K562 (cell line): ENCODE measurements at regions not wholly inside any gene's neighbourhood (a gene's known extent, or its start where the extent isn't known, plus 50 kb on each side); places are given as distances from the start of the nearest gene placed in this dataset.

Experiments used
- CBFA2T2 ChIP-seq: fragments of 450-650 bp; conservative IDR thresholded peaks from 2 replicates; pipeline ENCODE4 v1.6.1; 2017; ENCODE audit warnings: mild to moderate bottlenecking
- EP300 ChIP-seq: IDR thresholded peaks from 2 replicates; pipeline ENCODE4 v1.6.1; 2012; ENCODE audit warnings: low read length, improper control_type of control experiment
- HINFP ChIP-seq: fragments of 450-650 bp; conservative IDR thresholded peaks from 2 replicates; pipeline ENCODE4 v1.6.1; 2016; ENCODE audit warnings: missing genetic modification characterization, low read depth, mild to moderate bottlenecking, control low read depth, missing compliant biosample characterization
- MEF2D ChIP-seq: conservative IDR thresholded peaks from 2 replicates; pipeline ENCODE4 v1.6.1; 2016; ENCODE audit warnings: low read depth, missing genetic modification characterization, missing compliant biosample characterization
- MTA2 ChIP-seq: fragments of 450-650 bp; IDR thresholded peaks from 2 replicates; pipeline ENCODE4 v1.6.1; 2016; ENCODE audit warnings: low read depth
- NR4A1 ChIP-seq, 2 experiments: fragments of 250-450 bp in 1 of 2; fragments of 450-650 bp in 1 of 2; sonication (Bioruptor Pico) in 1 of 2; IDR thresholded peaks; 2 replicates each; pipeline versions ENCODE4 v1.4.0 to v1.6.1; 2016 to 2020; ENCODE audit warnings: mild to moderate bottlenecking in 2 of 2, missing compliant biosample characterization in 1 of 2, missing genetic modification characterization in 1 of 2, moderate library complexity in 1 of 2
- PHB2 ChIP-seq: fragments of 450-650 bp; IDR thresholded peaks from 2 replicates; pipeline ENCODE4 v1.6.1; 2017; ENCODE audit warnings: low read depth
- RBM17 ChIP-seq: fragments of 200-400 bp; formaldehyde crosslinking; IDR thresholded peaks from 2 replicates; pipeline ENCODE4 v1.6.1; 2017; ENCODE audit warnings: low read depth, mild to moderate bottlenecking, low read length, borderline replicate concordance
- SNIP1 ChIP-seq: fragments of 450-650 bp; IDR thresholded peaks from 2 replicates; pipeline ENCODE4 v1.7.1; 2017; ENCODE audit warnings: low read depth, mild to moderate bottlenecking
- SNRNP70 ChIP-seq: fragments of 200-400 bp; formaldehyde crosslinking; optimal IDR thresholded peaks from 2 replicates; pipeline ENCODE3; 2017; ENCODE audit warnings: low read depth, low read length
- TEAD1 ChIP-seq, 2 experiments: fragments of 450-650 bp in 1 of 2; sonication (generic) in 1 of 2; formaldehyde crosslinking; IDR thresholded peaks; 2 replicates each; pipeline versions ENCODE4 v1.4.0 to v1.8.0; 2020 to 2022; ENCODE audit warnings: mild to moderate bottlenecking in 2 of 2, missing genetic modification reagents in 1 of 2
- THRAP3 ChIP-seq: fragments of 450-650 bp; IDR thresholded peaks from 2 replicates; pipeline ENCODE4 v1.6.1; 2016; ENCODE audit warnings: mild to moderate bottlenecking, inconsistent platforms, borderline replicate concordance
- U2AF1 ChIP-seq: fragments of 200-400 bp; formaldehyde crosslinking; optimal IDR thresholded peaks from 2 replicates; pipeline ENCODE3; 2017; ENCODE audit warnings: mild to moderate bottlenecking, low read depth, low read length, moderate library complexity
- ZNF12 ChIP-seq: sonication (generic); formaldehyde crosslinking; IDR thresholded peaks from 2 replicates; pipeline ENCODE4 v1.4.0; 2020; ENCODE audit warnings: mild to moderate bottlenecking, missing genetic modification reagents
- ZNF121 ChIP-seq: sonication (generic); formaldehyde crosslinking; conservative IDR thresholded peaks from 2 replicates; pipeline ENCODE4 v1.8.0; 2022; ENCODE audit warnings: missing genetic modification reagents
- ZNF124 ChIP-seq: sonication (generic); formaldehyde crosslinking; IDR thresholded peaks from 2 replicates; pipeline ENCODE4 v1.8.1; 2022; ENCODE audit warnings: missing genetic modification reagents
- ZNF232 ChIP-seq: sonication (generic); formaldehyde crosslinking; IDR thresholded peaks from 2 replicates; pipeline ENCODE4 v1.8.0; 2022; ENCODE audit warnings: mild to moderate bottlenecking, missing genetic modification reagents
- ZNF280A ChIP-seq: fragments of 450-650 bp; IDR thresholded peaks from 2 replicates; pipeline ENCODE4 v1.6.1; 2018; ENCODE audit warnings: mild to moderate bottlenecking, low read depth; ENCODE audit not compliant: partially characterized antibody
- ZNF347 ChIP-seq: fragments of 450-650 bp; formaldehyde crosslinking; IDR thresholded peaks from 2 replicates; pipeline ENCODE4 v1.4.0; 2020; ENCODE audit warnings: low read depth, mild to moderate bottlenecking, moderate library complexity
- ZNF41 ChIP-seq: fragments of 250-450 bp; sonication (Bioruptor Pico); conservative IDR thresholded peaks from 2 replicates; pipeline ENCODE4 v1.4.0; 2020; ENCODE audit warnings: mild to moderate bottlenecking
- ZNF668 ChIP-seq: fragments of 250-450 bp; sonication (Bioruptor Pico); IDR thresholded peaks from 2 replicates; pipeline ENCODE4 v1.8.0; 2022; ENCODE audit warnings: mild to moderate bottlenecking, inconsistent platforms
- ZNF830 ChIP-seq: fragments of 250-450 bp; sonication (Bioruptor Pico); IDR thresholded peaks from 2 replicates; pipeline ENCODE4 v1.5.0; 2021; ENCODE audit warnings: mild to moderate bottlenecking
- TF ChIP-seq, protein P1 (sequence below): fragments of 250-450 bp; sonication (Bioruptor Pico); IDR thresholded peaks from 2 replicates; pipeline ENCODE4 v1.6.1; 2021; ENCODE audit warnings: mild to moderate bottlenecking
- TF ChIP-seq, protein P2 (sequence below): fragments of 450-650 bp; IDR thresholded peaks from 2 replicates; pipeline ENCODE4 v1.6.1; 2018; ENCODE audit not compliant: partially characterized antibody

GRCh38 chr4:10285028-10285427 lies 168.4 kb upstream of the WDR1 start (continued):
- TF ChIP-seq RBM17 (no peak), HINFP (tag) (no peak), ZNF668 (CRISPR knock-in tag) (no peak), ZNF12 (CRISPR knock-in tag) (no peak), SNRNP70 (no peak), TEAD1 (CRISPR knock-in tag; IDR thresholded peaks at IDR 0.05) (peak in 1 of 2 experiments; percentile 65; a peak in 1 of 4 replicates), ZNF124 (no peak), ZNF280A (no peak), PHB2 (no peak), MEF2D (no peak), MTA2 (no peak), ZNF232 (no peak), ZNF41 (CRISPR knock-in tag) (no peak), U2AF1 (no peak), ZNF121 (CRISPR knock-in tag) (no peak), EP300 (peak; percentile 59; the same call in 1 of the 2 replicates), ZNF830 (CRISPR knock-in tag) (no peak), ZNF347 (CRISPR knock-in tag) (no peak), THRAP3 (no peak), NR4A1 (CRISPR knock-in tag; IDR thresholded peaks at IDR 0.05) (no peak), NR4A1 (tag; IDR thresholded peaks at IDR 0.05) (no peak), CBFA2T2 (peak; percentile 18), SNIP1 (no peak)
- TF ChIP-seq, protein P1, sequence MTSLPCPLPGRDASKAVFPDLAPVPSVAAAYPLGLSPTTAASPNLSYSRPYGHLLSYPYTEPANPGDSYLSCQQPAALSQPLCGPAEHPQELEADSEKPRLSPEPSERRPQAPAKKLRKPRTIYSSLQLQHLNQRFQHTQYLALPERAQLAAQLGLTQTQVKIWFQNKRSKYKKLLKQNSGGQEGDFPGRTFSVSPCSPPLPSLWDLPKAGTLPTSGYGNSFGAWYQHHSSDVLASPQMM (CRISPR knock-in tag), result no peak
- TF ChIP-seq, protein P2, sequence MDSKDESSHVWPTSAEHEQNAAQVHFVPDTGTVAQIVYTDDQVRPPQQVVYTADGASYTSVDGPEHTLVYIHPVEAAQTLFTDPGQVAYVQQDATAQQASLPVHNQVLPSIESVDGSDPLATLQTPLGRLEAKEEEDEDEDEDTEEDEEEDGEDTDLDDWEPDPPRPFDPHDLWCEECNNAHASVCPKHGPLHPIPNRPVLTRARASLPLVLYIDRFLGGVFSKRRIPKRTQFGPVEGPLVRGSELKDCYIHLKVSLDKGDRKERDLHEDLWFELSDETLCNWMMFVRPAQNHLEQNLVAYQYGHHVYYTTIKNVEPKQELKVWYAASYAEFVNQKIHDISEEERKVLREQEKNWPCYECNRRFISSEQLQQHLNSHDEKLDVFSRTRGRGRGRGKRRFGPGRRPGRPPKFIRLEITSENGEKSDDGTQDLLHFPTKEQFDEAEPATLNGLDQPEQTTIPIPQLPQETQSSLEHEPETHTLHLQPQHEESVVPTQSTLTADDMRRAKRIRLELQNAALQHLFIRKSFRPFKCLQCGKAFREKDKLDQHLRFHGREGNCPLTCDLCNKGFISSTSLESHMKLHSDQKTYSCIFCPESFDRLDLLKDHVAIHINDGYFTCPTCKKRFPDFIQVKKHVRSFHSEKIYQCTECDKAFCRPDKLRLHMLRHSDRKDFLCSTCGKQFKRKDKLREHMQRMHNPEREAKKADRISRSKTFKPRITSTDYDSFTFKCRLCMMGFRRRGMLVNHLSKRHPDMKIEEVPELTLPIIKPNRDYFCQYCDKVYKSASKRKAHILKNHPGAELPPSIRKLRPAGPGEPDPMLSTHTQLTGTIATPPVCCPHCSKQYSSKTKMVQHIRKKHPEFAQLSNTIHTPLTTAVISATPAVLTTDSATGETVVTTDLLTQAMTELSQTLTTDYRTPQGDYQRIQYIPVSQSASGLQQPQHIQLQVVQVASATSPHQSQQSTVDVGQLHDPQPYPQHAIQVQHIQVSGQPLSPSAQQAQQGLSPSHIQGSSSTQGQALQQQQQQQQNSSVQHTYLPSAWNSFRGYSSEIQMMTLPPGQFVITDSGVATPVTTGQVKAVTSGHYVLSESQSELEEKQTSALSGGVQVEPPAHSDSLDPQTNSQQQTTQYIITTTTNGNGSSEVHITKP, result no peak
